PC-3 (cell line): ENCODE measurements at regions not wholly inside any gene's neighbourhood (a gene's known extent, or its start where the extent isn't known, plus 50 kb on each side); places are given as distances from the start of the nearest gene placed in this dataset.
"Not testable (repeated sequence)": the region's sequence is repeated elsewhere in the genome, so short reads cannot be mapped to it uniquely, and the experiment has no call there.

ENCODE experiments used
- CTCF ChIP-seq: fragments of 300-600 bp; sonication (generic); conservative IDR thresholded peaks from 2 replicates; pipeline ENCODE4 v1.5.1; 2017; ENCODE audit warnings: antibody characterized with exemption, low read depth, mild to moderate bottlenecking, low read length
- EZH2 ChIP-seq: fragments of 300-600 bp; sonication (generic); IDR thresholded peaks from one replicate; pipeline ENCODE4 v1.6.1; 2017; ENCODE audit warnings: antibody characterized with exemption, mild to moderate bottlenecking, low read length; ENCODE audit not compliant: unreplicated experiment

- not testable (repeated sequence) for TF ChIP-seq CTCF, EZH2
These were observed 94.4 kb upstream of the LY86 start for GRCh38 chr6:6494139-6494538.
